H1 (cell line): ENCODE measurements at regions not wholly inside any gene's neighbourhood (a gene's known extent, or its start where the extent isn't known, plus 50 kb on each side); places are given as distances from the start of the nearest gene placed in this dataset.

Source experiments
- BACH1 ChIP-seq: IDR thresholded peaks from 2 replicates; pipeline ENCODE4 v1.6.1; 2012; ENCODE audit warnings: low read length, improper control_type of control experiment
- BCL11A ChIP-seq, 2 experiments: IDR thresholded peaks; one replicate each; pipeline ENCODE4 v1.6.1; 2011; ENCODE audit warnings: low read depth in 2 of 2, low read length in 2 of 2, mild to moderate bottlenecking in 2 of 2
- CHD1 ChIP-seq: IDR thresholded peaks from 2 replicates; pipeline ENCODE4 v1.6.1; 2012; ENCODE audit warnings: low read depth, low read length, improper control_type of control experiment
- EZH2 ChIP-seq: fragments of 200-600 bp; sonication (generic); IDR thresholded peaks from 2 replicates; pipeline ENCODE4 v1.7.1; 2012; ENCODE audit warnings: low read depth, mild to moderate bottlenecking, moderate library complexity, low read length, inconsistent platforms; ENCODE audit not compliant: severe bottlenecking
- KDM4A ChIP-seq: IDR thresholded peaks from one replicate; pipeline ENCODE4 v1.7.1; 2012; ENCODE audit warnings: low read depth, mild to moderate bottlenecking, moderate library complexity, low read length, inconsistent platforms; ENCODE audit not compliant: severe bottlenecking
- SIN3A ChIP-seq, 2 experiments: IDR thresholded peaks in 1 of 2; conservative IDR thresholded peaks in 1 of 2; 2 replicates each; pipeline ENCODE4 v1.6.1; 2011 to 2012; ENCODE audit warnings: low read length in 2 of 2, improper control_type of control experiment in 1 of 2, low read depth in 1 of 2, mild to moderate bottlenecking in 1 of 2
- SIRT6 ChIP-seq: IDR thresholded peaks from one replicate; pipeline ENCODE4 v1.7.1; 2012; ENCODE audit warnings: low read length, inconsistent platforms

DNA sequence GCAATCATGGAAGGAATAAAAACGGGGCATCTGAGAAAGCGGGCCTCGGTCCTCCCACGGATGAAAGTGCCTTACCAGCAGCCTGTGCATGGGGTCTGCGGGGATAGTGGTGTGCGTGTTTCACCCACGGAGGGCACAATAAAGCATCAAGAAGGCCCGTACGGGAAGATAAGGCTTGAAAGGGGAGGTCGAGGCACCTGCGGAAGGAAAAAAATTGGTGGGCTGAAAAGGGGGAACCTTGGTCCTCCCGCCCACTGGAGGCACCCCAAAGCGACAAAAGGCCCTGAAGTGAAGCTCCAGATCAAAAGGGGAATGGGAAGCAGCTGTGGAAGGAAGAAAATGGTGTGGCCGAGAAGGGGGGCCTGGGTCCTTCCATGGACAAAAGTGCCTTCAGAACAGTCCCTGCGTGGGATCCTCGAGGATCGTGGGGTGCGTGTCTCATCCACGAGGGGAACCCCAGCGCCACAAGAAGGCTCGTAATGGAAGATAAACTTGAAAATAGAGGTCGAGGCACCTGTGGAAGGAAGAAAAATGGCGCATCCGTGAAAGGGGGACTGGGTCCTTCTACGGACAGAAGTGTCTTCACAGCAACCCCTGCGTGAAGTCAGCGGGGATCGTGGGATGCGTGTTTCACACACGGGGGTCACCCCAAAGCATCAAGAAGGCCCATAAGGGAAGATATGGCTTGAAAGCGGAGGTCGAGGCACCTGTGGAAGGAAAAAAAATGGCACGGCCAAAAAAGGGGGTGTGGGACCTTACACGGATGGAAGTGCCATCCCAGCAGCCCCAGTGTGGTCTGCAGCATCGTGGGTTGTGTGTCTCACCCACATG is 276.9 kb downstream of the ALG10 start (continued):
- no peak for TF ChIP-seq BCL11A (IDR thresholded peaks at IDR 0.05; ENCODE audit: low read depth in 2 of 2, low read length in 2 of 2)
- TF ChIP-seq EZH2: no peak
- no peak for TF ChIP-seq KDM4A
- no peak for TF ChIP-seq SIN3A (conservative IDR thresholded peaks at IDR 0.05 in 1 of 2, IDR thresholded peaks at IDR 0.05 in 1 of 2; ENCODE audit: low read depth in 1 of 2, low read length in 2 of 2)
- TF ChIP-seq BACH1: no peak
- no peak for TF ChIP-seq SIRT6
- no peak for TF ChIP-seq CHD1
- TF ChIP-seq, all 59 proteins: peak for 0
